ENCODE measurements at regions not wholly inside any gene's neighbourhood (a gene's known extent, or its start where the extent isn't known, plus 50 kb on each side); places are given as distances from the start of the nearest gene placed in this dataset.

GRCh38 chr6:48057601-48058000 is 53.4 kb downstream of the PTCHD4 start:
- peak; percentile 4 to 55 for DNase-seq

GRCh38 chr6:48048451-48049146 is 62.4 kb downstream of the PTCHD4 start:
- DNase-seq = peak; percentile 39 to 74

GRCh38 chr6:48041894-48042293 is 69.1 kb downstream of the PTCHD4 start:
- DNase-seq = no peak

- peak; percentile 18 to 67 for DNase-seq
Observed at GRCh38 chr6:48037946-48038345, 73.1 kb downstream of the PTCHD4 start.

GRCh38 chr6:48036316-48036715 is 74.7 kb downstream of the PTCHD4 start:
- peak in 1 of 2 donors; percentile 46 for DNase-seq

GRCh38 chr6:48032151-48032550 is 78.8 kb downstream of the PTCHD4 start:
- DNase-seq = peak in 1 of 2 donors; percentile 69

- DNase-seq = no peak
Observed at GRCh38 chr6:48031711-48032110, 79.3 kb downstream of the PTCHD4 start.

GRCh38 chr6:48027704-48028435 is 83.1 kb downstream of the PTCHD4 start:
- no peak for DNase-seq

- DNase-seq = no peak
Observed at GRCh38 chr6:48024956-48025355, 86.0 kb downstream of the PTCHD4 start.

GRCh38 chr6:48021904-48022303 is 89.1 kb downstream of the PTCHD4 start:
- no peak for DNase-seq

GRCh38 chr6:48016020-48016755 is 94.8 kb downstream of the PTCHD4 start:
- DNase-seq = no peak

- DNase-seq = no peak
Observed at GRCh38 chr6:47992809-47993208, 118.2 kb downstream of the PTCHD4 start.

- no peak for DNase-seq
Observed at GRCh38 chr6:47983491-47983890, 127.5 kb downstream of the PTCHD4 start.

GRCh38 chr6:47977314-47977713 is 133.7 kb downstream of the PTCHD4 start:
- DNase-seq = no peak

GRCh38 chr6:47974106-47974505 is 136.9 kb downstream of the PTCHD4 start:
- DNase-seq = no peak

- no peak for DNase-seq
Observed at GRCh38 chr6:47970826-47971225, 140.2 kb downstream of the PTCHD4 start.

GRCh38 chr6:47967843-47968242 is 143.2 kb downstream of the PTCHD4 start:
- DNase-seq = no peak

- DNase-seq = no peak
Observed at GRCh38 chr6:47964969-47965368, 146.0 kb downstream of the PTCHD4 start.

GRCh38 chr6:47952640-47953039 is 158.4 kb downstream of the PTCHD4 start:
- no peak for DNase-seq

- DNase-seq = no peak
Observed at GRCh38 chr6:47944846-47945245, 163.0 kb downstream of the OPN5 start.

- no peak for DNase-seq
Observed at GRCh38 chr6:47938405-47938804, 156.6 kb downstream of the OPN5 start.

GRCh38 chr6:47936820-47937219 is 155.0 kb downstream of the OPN5 start:
- no peak for DNase-seq

GRCh38 chr6:47934023-47934422 is 152.2 kb downstream of the OPN5 start:
- DNase-seq = no peak

GRCh38 chr6:47932575-47932974 is 150.7 kb downstream of the OPN5 start:
- no peak for DNase-seq

All from inflammatory macrophage treated with lipopolysaccharide for 1 hour (primary cell).